ENCODE measurements at regions not wholly inside any gene's neighbourhood (a gene's known extent, or its start where the extent isn't known, plus 50 kb on each side); places are given as distances from the start of the nearest gene placed in this dataset.

GRCh38 chr5:9831823-9832222 lies 201.7 kb upstream of the TAS2R1 start:
- no peaks in the 10 kb centered on the region for H3K9me3 ChIP-seq
- no peaks in the 10 kb centered on the region for H3K27me3 ChIP-seq
- H3K36me3 ChIP-seq: no peaks in the 10 kb centered on the region
- no peak overlapping the region for H3K4me3 ChIP-seq
- intact Hi-C loops (cut with DNase I): no loop called here
- WGBS, 3 donors: 78 to 79% (median 79%) methylated on average over 6 of the region's 6 CpGs
- no peaks in the 10 kb centered on the region for H3K4me1 ChIP-seq (ENCODE audit: insufficient read depth)
- TF ChIP-seq EP300 (IDR thresholded peaks at IDR 0.05) (no peak), POLR2A (IDR thresholded peaks at IDR 0.05) (no peak)
- TF ChIP-seq, protein P1, sequence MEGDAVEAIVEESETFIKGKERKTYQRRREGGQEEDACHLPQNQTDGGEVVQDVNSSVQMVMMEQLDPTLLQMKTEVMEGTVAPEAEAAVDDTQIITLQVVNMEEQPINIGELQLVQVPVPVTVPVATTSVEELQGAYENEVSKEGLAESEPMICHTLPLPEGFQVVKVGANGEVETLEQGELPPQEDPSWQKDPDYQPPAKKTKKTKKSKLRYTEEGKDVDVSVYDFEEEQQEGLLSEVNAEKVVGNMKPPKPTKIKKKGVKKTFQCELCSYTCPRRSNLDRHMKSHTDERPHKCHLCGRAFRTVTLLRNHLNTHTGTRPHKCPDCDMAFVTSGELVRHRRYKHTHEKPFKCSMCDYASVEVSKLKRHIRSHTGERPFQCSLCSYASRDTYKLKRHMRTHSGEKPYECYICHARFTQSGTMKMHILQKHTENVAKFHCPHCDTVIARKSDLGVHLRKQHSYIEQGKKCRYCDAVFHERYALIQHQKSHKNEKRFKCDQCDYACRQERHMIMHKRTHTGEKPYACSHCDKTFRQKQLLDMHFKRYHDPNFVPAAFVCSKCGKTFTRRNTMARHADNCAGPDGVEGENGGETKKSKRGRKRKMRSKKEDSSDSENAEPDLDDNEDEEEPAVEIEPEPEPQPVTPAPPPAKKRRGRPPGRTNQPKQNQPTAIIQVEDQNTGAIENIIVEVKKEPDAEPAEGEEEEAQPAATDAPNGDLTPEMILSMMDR (IDR thresholded peaks at IDR 0.05): no peak
- no peak for DNase-seq
- H3K27ac ChIP-seq: no peak overlapping the region

DNA sequence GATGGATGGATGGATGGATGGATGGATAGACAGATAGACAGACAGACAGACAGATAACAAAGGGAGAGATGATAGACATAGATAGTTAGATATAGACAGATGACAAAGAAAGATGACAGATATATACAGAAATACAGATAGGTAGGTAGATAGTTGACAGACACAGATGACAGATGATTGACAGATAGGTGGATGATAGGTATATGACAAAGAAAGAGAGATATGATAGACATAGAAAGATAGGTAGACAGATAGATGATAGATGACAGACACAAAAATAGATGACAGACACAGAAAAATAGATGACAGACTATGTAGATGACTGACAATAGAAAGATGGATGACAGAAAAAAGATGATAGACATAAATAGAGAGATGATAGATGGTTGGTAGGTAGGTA lies 200.0 kb upstream of the TAS2R1 start:
- no peak overlapping the region for H3K27ac ChIP-seq
- TF ChIP-seq EP300 (IDR thresholded peaks at IDR 0.05): no peak
- TF ChIP-seq, protein P1 (IDR thresholded peaks at IDR 0.05): no peak
- TF ChIP-seq POLR2A (IDR thresholded peaks at IDR 0.05): no peak
- intact Hi-C loops (cut with DNase I): no loop called here
- H3K4me3 ChIP-seq: no peak overlapping the region
- H3K9me3 ChIP-seq: no peaks in the 10 kb centered on the region
- no peaks in the 10 kb centered on the region for H3K4me1 ChIP-seq (ENCODE audit: insufficient read depth)
- DNase-seq: no peak
- H3K27me3 ChIP-seq: no peaks in the 10 kb centered on the region
- H3K36me3 ChIP-seq: no peaks in the 10 kb centered on the region

DNA sequence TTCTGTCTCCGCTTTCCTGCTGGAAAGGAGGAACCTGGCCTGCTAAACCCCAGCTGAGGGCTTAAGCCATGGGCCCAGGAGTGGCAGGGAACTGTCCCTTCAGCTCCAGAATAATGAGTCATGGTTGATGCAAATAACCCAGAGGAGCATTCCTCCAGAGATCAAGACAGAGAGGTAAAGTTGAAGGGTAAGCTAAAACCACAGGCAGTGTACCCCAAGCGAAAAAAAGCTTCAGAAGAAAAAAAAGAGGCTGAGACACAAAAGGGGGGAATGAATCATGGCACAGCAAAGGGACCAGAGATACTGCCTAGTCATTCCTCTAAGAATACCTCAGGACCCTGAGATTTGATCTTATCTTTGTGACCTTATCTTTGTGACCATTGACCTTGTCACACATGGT lies 199.5 kb upstream of the TAS2R1 start:
- TF ChIP-seq EP300 (IDR thresholded peaks at IDR 0.05) (no peak), POLR2A (IDR thresholded peaks at IDR 0.05) (no peak)
- TF ChIP-seq, protein P1 (IDR thresholded peaks at IDR 0.05): no peak
- no peaks in the 10 kb centered on the region for H3K36me3 ChIP-seq
- intact Hi-C loops (cut with DNase I): no loop called here
- no peaks in the 10 kb centered on the region for H3K27me3 ChIP-seq
- no peak for DNase-seq
- H3K4me3 ChIP-seq: no peak overlapping the region
- H3K9me3 ChIP-seq: no peaks in the 10 kb centered on the region
- 84 to 94% (median 88%) methylated on average over 2 of the region's 2 CpGs for WGBS, 3 donors
- no peak overlapping the region for H3K27ac ChIP-seq
- no peaks in the 10 kb centered on the region for H3K4me1 ChIP-seq (ENCODE audit: insufficient read depth)

DNA sequence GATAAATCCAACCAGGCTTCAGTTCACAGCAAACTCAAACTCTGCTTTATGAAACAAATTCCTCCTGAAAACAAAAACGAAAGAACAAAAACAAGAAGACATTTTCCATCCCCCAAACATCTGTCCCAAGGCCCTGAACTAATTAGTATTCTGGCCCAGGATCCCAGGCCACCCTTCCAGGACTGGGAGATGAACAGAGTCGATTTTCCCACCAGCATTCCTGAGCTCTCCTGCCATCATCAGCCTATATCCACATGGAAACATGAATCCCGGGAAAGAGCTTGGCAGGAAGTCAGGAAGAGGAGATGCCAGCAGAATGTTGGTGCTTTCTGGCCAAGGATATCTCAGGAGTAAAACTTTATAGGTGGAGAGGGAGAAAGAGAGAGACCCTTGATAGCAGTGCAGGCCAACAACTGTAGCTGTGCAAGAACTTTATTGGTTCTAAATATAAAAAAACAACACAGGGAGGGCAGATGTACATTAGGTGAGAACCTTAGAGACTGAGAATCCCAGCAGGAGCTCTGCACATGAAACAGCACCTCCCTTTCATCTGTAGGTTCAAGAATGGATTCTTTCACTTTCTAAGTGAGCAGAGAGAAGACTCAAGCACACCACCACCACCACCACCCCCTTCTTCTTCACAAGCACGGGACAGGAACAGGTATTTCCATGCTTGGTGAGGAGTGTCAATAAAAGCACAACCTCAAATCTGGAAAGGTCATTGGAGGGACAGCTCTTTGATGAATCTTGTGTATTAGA lies 190.7 kb upstream of the TAS2R1 start:
- Histone ChIP-seq H3K9me3 (no peaks in the 10 kb centered on the region), H3K4me3 (no peak overlapping the region), H3K27me3 (no peaks in the 10 kb centered on the region), H3K4me1 (ENCODE audit: insufficient read depth) (no peaks in the 10 kb centered on the region), H3K36me3 (no peaks in the 10 kb centered on the region), H3K27ac (no peak overlapping the region)
- no peak for DNase-seq
- TF ChIP-seq POLR2A (IDR thresholded peaks at IDR 0.05) (no peak), EP300 (IDR thresholded peaks at IDR 0.05) (no peak)
- TF ChIP-seq, protein P1 (IDR thresholded peaks at IDR 0.05): no peak
- intact Hi-C loops (cut with DNase I): no loop called here
- 15 to 24% (median 18%) methylated on average over 4 of the region's 4 CpGs for WGBS, 3 donors
